Uterus (tissue), 2 donors: ENCODE measurements at regions not wholly inside any gene's neighbourhood (a gene's known extent, or its start where the extent isn't known, plus 50 kb on each side); places are given as distances from the start of the nearest gene placed in this dataset.

Experiments used
- CTCF ChIP-seq, 4 experiments: fragments of 200-600 bp in 2 of 4; fragments of 450-650 bp in 2 of 4; sonication (generic) in 2 of 4; IDR thresholded peaks; one replicate each; pipeline ENCODE4 v1.5.1; 2016 to 2019; ENCODE audit warnings: antibody characterized with exemption in 4 of 4, mild to moderate bottlenecking in 2 of 4, moderate library complexity in 1 of 4
- POLR2A ChIP-seq, 2 donors: fragments of 450-650 bp; IDR thresholded peaks; one replicate each; pipeline ENCODE4 v1.6.1; 2016; ENCODE audit warnings: antibody characterized with exemption in 2 of 2, mild to moderate bottlenecking in 1 of 2, moderate library complexity in 1 of 2

- TF ChIP-seq CTCF (IDR thresholded peaks at IDR 0.05) = no peak
- no peak for TF ChIP-seq POLR2A (IDR thresholded peaks at IDR 0.05)
These were observed 67.5 kb upstream of the C14orf180 start for GRCh38 chr14:104512061-104512460.
